ENCODE measurements at regions not wholly inside any gene's neighbourhood (a gene's known extent, or its start where the extent isn't known, plus 50 kb on each side); places are given as distances from the start of the nearest gene placed in this dataset.
A peak's percentile ranks its signal among the peaks of the same experiment; 100 is the strongest.

DNA sequence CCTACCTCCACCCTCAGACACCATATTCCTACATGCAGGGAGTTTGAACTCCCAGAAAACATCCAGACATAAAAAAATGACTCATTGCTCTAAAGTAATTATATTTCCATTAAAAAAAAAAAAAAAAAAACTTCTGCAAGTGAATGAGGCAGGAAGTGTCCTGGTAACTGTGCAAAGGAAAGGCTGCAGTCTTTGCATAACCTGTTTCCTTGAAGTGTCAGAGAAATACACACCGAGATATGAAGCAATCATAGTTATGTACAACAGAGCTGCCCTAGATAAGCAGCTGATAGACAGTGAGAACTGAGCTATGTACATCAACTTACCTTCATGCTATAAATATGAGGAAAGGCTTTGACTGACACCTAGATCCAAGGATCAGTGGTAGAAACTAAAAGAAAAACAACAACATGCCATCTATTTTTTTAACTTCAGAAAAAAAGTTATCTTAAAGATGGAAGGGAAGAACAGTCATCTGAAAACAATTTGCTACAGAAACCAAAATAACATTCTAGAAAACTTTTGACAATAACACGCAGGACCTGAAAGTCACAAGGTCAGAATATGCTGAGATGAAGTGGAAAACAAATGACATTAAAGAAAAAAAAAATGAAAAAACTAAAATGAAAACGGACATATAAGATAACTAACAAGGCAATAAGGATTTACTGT is 263.2 kb downstream of the SEC23A start:
- DNase-seq = no peak

GRCh38 chr14:38838979-38839323 is 264.1 kb downstream of the SEC23A start:
- no peak for DNase-seq

GRCh38 chr14:38838049-38838978 is 264.7 kb downstream of the SEC23A start:
- no peak for DNase-seq

DNA sequence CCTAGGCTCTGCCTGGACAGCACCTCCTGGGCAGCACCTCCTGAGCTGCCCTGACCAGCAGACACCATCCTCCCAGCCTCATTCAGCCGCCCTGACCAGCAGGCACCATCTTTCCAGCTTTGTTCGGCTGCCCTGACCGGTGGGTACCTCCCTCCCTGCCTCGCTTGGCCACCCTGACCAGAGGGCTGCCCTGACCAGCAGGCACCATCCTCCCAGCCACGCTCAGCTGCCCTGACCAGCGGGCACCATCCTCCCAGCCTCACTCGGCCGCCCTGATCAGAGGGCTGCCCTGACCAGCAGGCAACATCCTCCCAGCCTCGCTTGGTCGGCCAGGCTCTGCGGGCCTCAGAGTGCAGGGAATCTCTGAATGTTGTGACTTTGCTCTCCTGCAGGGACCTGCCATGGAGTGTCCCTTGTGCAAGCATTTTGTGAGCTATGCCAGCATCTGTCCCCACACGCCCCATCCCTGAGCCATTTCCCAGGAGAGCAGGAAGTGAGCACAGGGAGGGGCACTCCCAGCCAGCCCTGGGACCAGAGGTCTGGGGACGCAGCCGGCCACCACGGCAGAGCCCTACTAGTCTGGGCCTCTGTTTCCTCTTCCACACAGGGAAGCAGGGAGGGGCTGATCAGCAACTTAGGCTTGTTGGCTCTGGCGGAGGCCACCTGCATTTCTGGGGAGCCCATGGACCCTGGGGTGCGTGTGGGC is 265.5 kb downstream of the SEC23A start:
- no peak for DNase-seq

- no peak for DNase-seq
These were observed 266.5 kb downstream of the SEC23A start for GRCh38 chr14:38836539-38836938.

DNA sequence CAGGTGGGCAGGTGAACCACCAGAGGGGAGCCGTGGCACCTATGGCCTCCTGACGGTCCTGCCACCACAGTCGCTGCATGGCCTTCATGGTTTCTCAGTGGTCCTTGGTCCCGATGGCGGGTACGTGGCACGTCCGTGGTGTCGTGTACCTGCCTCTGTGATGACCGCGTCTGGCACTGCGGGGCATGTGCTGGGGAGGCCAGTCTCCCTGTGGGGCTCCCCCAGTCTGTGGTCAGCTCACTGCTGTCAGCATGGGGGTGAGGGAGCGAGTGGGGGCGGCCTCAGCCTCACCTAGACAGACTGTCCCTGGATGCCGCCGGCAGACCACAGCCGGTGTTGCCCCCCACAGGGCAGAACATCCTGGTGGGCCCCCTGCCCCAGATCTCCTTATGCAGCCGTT is 267.2 kb downstream of the SEC23A start:
- no peak for DNase-seq

DNA sequence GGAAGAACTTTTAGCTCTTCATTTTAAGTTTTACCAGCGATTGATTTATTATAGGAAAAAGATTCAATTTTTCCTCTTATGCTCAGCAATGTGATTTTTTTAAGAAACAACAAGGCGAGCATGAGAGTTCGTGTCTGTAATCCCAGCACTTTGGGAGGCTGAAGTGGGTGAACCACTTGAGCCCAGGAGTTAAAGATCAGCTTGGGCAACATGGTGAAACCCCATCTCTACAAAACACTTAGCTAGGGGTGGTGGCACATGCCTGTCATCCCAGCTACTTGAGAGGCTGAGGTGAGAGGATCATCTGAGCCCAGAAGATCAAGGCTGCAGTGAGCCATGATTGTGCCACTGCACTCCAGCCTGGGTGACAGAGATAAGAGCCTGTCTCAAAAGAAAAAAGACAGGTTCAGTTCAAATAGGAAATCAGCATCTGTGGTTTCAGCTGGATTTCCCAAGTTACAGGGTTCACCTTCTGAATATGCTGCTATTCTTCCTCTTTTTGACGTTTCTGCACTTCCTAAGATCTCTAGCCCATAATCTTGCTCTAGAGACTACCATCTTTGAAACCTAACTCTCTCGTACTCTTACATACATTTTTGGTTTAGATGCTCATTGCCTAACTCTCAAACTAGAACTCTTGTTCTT is 274.7 kb downstream of the SEC23A start:
- DNase-seq = peak; percentile 88

GRCh38 chr14:38824706-38825105 is 278.3 kb downstream of the SEC23A start:
- no peak for DNase-seq

GRCh38 chr14:38818555-38818954 is 284.5 kb downstream of the SEC23A start:
- DNase-seq = no peak

DNA sequence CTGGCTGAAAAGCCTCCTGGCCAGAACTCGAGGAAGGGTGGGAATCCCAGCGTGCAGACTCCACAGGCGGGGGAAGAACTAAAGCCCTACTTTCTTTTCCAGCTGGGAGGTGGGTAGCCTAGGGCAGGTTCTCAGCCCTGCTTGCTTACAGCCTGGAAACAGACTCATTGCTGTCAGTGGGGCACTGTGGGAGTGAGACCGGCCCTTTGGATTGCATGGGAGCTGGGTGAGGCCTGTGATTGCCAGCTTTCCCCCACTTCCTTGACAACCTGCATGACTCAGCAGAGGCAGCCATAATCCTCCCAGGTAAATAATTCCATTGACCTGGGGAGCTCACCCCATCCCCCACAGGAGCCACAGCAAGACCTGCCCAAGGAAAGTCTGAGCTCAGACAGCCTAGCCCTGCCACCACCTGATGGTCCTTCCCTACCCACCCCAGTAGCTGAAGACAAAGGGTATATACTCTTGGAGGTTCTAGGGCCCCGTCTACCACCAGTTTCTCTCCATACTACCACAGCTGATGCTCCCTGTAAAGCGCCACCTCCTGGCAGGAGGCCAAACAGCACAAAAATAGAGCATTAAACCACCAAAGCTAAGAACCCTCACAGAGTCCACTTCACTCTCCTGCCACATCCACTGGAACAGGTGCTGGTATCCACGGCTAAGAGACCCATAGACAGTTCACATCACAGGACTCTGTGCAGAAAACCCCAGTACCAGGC is 294.1 kb downstream of the SEC23A start:
- DNase-seq = no peak

DNA sequence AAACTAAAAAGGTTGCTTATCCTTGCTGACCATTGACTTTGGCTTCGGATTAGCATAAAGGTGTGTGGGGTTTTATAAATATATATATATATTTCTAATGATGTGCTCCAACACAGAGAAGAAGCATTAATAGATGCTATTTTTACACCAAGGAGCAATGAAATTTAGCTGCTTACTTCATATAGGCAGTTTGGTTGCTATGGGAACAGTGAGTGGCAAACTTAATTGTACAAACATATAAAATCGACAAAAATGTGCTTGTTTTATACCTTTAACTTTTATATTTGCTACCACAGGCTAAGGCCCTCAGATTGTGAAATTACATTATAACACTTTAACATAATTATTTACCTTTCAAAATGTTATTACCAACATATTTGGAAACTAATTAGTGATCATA is 303.4 kb downstream of the SEC23A start:
- no peak for DNase-seq

DNA sequence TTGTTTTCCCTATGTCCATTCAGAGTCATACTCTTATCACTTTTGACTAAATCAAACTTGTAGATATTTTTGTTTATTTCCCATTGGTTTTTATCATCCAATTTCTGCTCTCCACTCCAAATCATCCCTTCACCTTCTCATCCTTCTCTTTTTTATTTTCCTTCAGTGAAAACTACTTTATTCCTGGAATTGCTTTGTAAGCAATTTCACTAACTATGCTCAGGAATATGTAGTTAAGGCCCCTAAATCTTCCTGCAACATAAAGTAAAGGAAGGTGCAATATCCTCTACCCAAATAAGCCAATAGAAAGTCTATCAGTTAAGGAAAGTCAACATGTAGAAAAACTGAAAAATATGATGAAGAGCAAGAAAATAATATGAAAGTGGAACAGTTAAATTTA is 308.4 kb downstream of the SEC23A start:
- DNase-seq = no peak

DNA sequence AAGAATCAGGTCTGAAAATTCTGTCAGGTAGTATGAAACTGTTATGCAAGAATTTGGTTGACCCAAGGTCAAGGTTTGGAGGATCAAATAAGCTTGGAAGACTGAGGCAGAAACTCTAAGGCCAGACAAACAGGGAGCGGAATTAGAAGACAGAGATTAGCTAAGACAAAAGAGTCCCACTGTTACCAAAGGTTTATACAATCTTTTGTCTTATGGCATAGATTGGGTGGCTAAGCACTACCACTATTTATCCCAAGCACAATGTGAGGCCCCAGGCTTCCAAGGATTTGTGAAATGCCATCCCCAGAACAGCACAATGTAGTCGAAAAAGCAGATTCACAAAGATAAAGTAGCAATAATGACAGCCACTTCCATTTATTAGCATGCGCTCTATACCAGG is 311.2 kb downstream of the SEC23A start:
- no peak for DNase-seq

GRCh38 chr14:38790916-38791315 is 312.1 kb downstream of the SEC23A start:
- no peak for DNase-seq

DNA sequence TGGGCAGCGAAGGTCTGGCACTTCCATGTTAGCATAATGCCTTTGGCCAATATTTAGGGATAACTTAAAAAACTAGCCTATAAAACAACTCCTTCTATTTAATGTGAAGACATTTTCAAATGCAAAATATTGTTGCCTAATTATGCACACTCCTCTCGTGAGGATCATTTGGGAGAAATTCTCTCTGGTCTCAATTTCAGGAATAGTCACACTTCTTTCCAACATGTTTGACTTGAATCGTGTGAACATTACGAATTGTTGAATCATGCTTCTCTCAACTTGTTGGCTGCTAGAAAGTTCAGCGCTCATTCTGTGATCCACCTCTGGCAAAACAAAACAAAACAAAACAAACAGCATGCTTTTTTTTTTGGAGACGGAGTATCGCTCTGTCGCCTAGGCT is 313.2 kb downstream of the SEC23A start:
- no peak for DNase-seq

DNA sequence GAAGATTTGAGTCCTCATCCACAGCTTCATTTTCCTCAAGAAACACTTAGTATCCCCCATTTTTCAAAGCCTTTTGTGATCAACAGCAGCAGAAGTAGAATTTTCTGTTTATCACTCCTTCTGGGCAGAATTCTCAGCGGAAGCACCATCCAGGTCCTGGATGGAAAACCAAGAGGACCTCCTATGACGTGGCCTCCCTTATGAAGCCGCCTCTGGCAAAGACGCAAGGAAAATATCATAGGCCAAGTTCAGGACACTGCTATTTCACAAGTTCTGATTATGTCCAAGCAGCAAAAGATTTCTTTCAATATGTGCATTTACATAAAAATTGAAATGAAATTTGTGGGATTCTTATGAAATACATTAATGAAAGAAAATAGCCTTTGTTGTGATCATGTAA is 315.0 kb downstream of the SEC23A start:
- no peak for DNase-seq

GRCh38 chr14:38786921-38787320 is 316.1 kb downstream of the SEC23A start:
- no peak for DNase-seq

- no peak for DNase-seq
These were observed 325.6 kb downstream of the SEC23A start for GRCh38 chr14:38777401-38777800.

- DNase-seq = no peak
These were observed 327.0 kb downstream of the SEC23A start for GRCh38 chr14:38775986-38776385.

DNA sequence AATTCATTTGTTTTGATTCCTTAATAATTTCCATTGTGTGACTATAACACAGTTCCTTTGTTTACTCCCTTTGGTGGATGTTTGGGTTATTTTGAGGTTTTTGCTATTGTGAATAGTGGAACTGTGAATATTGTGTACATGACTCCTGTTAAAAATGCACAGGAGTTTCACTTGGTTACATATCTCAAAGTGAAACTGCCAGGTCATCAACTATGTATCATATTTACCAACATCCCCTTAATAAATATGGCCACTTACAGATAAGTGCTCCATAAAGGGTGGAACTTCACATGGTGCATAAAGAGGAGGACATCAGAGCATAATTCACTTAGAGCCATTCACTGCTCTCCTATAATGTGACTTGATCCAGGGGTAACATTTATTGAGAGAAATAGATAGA is 328.9 kb downstream of the SEC23A start:
- DNase-seq = no peak

DNA sequence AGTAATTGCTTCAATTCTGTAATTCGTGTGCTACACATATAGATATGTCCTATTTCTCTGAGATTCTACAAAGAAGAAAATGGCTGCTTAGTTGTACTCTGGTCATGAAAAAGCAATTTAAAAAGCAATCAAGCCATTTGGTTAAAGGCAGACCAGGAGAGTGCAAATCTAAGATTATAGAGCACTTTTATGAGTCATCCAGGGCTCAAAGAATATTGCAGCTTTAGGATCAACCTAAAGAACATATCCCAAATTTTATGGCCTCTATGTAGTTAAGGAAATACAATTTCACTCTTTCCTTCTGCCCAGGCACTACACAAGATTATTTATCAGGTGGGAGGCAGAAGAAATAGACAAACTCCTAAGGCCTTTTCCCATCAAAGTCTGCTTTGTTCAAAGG is 332.8 kb downstream of the SEC23A start:
- DNase-seq = no peak

- DNase-seq = peak; percentile 46
These were observed 340.2 kb downstream of the SEC23A start for GRCh38 chr14:38762845-38763244.

- DNase-seq = no peak
These were observed 340.6 kb downstream of the SEC23A start for GRCh38 chr14:38762426-38762825.

Measured in MV-4-11 (cell line).